ENCODE measurements at regions not wholly inside any gene's neighbourhood (a gene's known extent, or its start where the extent isn't known, plus 50 kb on each side); places are given as distances from the start of the nearest gene placed in this dataset.
A peak's percentile ranks its signal among the peaks of the same experiment; 100 is the strongest.
"Not testable (repeated sequence)": the region's sequence is repeated elsewhere in the genome, so short reads cannot be mapped to it uniquely, and the experiment has no call there.

GRCh38 chr18:51248685-51249084, 51.2 kb upstream of the MEX3C start:
- DNase-seq = no peak

GRCh38 chr18:51250006-51250405, 52.5 kb upstream of the MEX3C start:
- DNase-seq = no peak

DNA sequence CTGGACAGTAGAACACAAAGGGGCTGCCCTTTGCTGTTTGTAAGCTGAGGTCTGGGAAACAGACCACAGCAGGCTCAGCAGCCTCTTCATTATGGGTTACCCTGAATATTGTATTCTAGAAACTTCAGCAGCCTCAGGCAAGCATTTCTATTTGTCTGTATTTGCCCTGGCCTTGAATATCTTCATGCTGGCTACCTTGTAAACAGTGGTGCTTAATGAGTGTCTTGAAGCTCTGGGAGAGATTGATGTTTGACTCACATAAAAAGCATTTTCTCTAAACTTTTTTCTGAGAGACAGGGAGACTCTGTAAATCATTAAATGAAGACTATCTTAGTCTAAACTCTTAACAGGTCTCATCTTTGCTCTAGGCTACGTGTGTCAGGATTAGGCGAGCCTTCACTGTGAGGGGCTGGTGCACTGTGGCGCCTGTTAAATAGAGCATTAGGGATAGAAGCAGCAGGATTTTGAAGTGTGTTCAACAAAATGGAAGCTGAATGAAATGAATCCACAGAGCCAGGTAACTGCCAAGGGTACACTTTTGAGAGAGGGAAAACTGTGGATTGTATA, 53.1 kb upstream of the MEX3C start:
- DNase-seq = no peak

DNA sequence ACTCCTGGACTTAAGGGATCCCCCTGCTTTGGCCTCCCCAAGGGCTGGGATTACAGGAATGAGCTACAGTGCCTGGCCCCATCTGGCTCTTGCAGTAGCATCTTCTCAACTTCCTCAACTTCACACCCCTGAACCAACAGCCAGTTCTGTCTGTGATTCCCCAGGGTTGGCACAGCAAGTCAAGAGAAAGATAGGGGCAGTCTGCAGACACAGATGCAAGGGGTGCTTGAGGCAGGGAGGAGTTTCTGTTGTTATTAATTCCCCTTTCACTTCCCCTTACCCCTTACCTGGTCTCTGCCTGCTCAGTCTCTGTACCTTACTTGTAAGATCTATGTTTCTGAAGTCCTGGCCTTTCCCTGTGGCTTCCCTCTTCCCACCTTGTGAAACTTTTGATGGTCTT, 54.1 kb upstream of the MEX3C start:
- DNase-seq = no peak

GRCh38 chr18:51253476-51253875, 56.0 kb upstream of the MEX3C start:
- no peak for DNase-seq

DNA sequence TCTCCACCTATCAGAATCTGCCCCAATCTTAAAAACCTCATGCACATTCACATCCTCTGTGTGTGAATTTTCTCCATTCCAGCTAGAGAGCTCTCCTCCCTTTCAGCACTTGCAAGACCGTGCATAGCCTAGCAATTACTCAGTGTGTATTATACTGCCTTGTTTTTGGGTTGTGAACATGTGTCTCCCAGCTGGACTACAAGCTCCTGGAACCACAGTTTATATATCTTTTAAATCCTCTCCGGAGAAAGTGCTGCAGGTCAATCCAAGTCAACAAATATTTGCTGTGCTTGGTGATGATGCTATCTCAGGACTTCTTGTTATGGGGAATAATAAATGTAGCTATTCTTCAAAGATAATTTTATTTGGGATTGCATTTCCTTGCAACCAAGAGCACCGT, 58.2 kb upstream of the MEX3C start:
- DNase-seq = no peak

- DNase-seq = no peak
Observed at GRCh38 chr18:51257150-51257549, 59.7 kb upstream of the MEX3C start.

- no peak for DNase-seq
Observed at GRCh38 chr18:51260118-51260517, 62.6 kb upstream of the MEX3C start.

GRCh38 chr18:51266077-51266476, 68.6 kb upstream of the MEX3C start:
- DNase-seq = not testable (repeated sequence)

GRCh38 chr18:51266773-51267172, 69.3 kb upstream of the MEX3C start:
- no peak for DNase-seq

GRCh38 chr18:51273437-51273836, 76.0 kb upstream of the MEX3C start:
- no peak for DNase-seq

DNA sequence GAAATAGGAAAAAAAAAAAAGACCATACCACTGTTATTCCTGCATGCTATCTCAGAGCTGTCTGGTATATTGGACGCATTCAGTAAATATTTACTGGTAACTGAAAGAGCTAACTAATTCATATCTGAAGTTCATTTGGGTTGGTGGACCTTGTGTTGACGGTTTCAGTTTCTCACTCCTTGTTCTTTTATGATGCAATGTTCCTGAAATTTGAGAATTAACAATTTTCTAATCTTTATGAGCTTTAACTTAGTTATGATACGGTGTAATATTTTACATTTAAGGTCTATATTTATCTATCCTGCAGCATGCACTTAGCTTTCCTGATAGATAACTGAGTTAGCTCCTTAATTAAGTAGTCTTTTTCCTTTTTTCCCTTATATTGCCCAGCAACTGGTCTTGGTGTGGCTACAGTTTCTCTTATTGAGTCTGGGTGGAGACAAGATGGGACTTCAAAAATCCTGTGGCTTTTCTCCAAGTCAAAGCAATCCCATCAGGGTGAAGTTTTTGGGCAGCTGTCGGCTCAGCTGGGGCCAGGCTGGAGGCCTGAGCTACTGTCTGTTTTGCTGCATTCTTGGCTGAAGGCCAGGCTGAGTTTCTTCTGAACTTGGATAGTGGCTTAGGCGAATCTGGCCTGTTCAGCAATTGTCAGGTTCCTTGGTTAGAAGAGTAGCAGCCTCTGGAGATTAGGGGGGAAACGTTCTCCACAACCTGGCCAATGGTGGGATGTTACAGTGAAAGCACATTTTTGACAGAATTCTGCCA, 78.4 kb upstream of the MEX3C start:
- no peak for DNase-seq

DNA sequence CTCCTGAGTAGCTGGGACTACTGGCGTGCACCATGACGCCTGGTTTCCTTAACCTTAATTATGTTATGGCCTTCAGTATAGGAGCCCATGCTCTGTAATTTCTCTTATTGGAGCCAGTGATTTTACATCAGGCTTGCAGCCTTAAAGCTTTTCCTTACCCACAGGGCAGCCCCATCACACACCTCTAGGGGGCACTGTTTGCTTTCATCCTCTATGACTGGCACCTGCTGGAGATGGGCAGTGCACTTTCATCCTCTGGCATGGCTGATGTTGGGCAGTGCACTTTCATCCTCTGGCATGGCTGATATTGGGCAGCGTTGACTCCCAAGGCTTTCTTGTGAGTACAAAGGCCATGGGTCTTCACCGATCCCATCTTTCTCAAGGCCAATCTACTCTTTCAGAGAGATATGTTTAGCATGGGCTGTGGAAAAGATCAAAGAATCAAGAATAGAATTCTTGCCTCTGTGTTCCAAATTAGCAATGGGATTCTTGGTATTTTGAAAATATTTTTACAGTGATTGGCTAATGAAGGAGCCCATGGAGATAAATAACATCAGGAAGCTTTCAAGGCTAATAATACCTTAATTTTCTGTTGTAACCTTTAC, 80.7 kb upstream of the MEX3C start:
- peak; percentile 56 for DNase-seq

GRCh38 chr18:51279367-51279984, 82.0 kb upstream of the MEX3C start:
- DNase-seq = no peak

DNA sequence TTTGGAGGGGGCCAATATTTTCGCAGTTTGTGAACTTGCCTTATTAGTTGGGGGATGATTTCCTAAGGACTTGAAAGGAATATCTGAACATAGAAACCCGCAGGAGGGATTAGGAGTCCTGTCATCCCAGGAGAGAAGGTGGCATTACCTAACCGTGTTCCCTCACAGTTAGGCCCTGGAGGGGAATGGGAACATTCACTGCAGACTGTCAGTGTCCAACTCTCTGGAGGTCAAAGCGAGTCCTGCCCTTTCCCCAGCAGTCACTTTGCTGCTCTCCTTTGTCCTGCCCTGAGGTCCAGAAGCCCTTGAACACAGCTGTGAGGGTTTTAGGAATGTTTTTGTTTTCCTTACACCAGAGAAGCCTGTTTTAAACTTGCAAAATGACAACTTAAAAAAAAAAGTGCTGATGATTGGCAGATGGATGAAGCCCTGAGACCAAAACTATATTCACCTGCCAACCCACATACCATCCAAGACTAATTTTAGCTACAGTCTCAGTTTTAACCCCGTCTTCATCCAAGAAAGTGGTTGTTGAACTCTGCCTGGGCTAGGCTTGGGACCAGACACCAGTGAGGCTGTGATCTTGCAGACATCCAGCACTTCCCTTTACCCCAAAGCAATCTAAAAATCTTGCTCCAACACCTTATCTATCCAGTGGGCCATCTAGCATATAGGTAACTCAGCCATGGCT, 90.5 kb upstream of the MEX3C start:
- DNase-seq = no peak

DNA sequence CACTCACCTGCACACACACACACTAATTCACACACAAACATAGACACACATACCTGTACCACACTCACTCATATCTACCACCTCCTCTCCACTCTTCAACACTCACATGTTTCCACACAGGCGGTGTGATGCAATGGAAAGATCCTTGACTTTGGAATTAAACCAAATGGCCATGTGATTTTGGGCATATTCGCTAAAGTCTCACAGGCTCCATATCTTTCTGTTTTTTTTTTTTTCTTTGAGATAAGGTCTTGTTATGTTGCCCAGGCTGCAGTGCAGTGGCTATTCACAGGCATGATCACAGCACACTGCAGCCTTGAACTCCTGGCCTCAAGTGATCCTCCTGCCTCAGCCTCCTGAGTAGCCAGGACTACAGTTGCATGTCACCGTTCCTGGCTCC, 91.1 kb upstream of the MEX3C start:
- no peak for DNase-seq

DNA sequence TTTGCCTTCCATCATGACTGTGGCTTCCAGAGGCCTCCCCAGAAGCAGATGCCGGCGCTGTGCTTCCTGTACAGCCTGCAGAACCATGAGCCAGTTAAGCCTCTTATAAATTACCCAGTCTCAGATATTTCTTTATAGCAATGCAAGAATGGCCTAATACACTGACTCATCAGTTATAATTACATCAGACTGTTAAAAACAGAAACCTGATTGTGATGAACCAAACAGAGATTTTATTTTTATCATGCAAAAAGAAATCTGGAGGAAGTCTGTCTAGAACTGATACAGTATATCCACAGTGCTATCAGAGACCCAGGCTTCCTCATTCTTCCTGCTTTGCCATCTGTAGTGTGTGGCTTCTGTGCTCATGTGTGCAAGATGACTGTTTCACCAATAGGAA, 93.4 kb upstream of the MEX3C start:
- DNase-seq = no peak

DNA sequence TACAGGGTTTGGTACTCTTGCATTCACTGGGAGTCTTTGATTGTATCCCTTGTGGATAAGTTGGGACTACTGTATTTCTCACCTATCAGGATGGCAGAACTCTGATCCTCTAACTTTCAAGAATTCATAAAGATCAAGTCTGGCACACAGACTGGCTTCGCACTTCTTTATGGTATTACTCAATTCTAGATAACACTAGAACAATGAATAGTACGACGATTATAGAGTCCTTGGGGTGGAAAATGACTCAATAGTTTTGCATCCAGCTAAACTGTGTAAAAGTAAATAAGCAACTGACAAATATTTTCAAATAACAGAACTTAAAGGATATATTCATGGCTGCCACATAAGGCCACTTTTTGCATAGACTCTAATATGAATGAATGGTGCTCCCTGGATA, 103.4 kb upstream of the MEX3C start:
- no peak for DNase-seq

DNA sequence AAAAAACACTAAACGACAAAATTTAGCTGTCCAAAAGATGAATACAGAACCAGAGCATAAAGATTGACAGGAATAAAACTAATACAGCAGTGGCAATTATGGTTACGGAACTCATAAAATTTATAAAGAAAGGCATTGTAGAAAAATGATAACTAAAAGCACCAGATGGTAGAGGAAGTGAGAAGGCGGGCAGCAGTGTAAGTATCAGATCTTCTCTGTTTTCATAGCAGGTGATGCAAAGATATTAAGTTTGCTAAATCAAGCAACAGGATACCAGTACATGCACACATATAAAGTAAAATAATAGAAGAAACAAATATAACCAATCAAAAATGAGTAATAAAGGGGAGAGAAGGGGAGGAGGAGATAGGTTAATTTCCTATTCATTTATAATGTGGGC, 103.9 kb upstream of the MEX3C start:
- no peak for DNase-seq

DNA sequence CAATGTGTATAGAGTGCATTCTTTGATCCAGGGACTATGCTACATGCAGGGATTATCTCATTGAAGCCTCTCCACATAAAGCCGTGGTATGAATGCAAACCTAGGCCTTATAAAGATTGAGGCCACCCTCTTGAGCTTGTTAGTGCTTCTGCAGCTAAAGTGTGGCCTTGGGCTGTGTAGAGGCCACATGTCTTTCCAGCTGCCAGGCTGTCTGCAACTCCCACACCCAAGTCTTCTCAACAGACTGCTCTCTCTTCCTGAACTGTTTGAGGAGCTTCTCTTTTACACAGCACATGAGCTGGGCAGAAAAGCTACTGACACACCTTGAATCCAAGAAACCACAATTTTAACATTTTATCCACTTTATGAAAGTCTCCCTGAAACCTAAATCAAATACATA, 119.2 kb upstream of the MEX3C start:
- no peak for DNase-seq

GRCh38 chr18:51321696-51322095, 124.2 kb upstream of the MEX3C start:
- DNase-seq = no peak

GRCh38 chr18:51323961-51324360, 126.5 kb upstream of the MEX3C start:
- no peak for DNase-seq

DNA sequence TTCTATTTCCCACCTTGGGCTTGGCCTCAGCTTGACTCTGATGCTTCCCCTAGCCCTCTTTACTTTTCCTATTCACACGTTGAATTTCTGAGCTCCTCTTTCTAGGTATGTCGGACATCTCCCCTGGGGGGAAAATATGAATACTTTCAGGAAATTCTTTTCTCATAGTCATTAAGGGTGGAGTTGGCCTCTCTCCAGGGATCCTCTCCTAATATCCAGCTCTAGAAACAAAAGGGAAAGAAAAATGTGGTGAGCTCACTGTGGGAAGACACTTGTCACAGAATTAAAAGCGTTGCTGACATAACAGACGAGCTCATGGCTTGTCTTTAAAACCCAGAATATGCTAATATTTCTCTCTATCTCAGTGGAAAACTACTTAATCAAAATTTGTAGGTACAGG, 132.7 kb upstream of the MEX3C start:
- no peak for DNase-seq

GRCh38 chr18:51330739-51331138, 133.3 kb upstream of the MEX3C start:
- DNase-seq = no peak

Data from NCI-H2227 treated with DMSO at 0.1 percent for 48 hours (cell line).